NCI-H446 treated with DMSO at 0.1 percent for 48 hours (cell line): ENCODE measurements at regions not wholly inside any gene's neighbourhood (a gene's known extent, or its start where the extent isn't known, plus 50 kb on each side); places are given as distances from the start of the nearest gene placed in this dataset.

Experiments
- DNase-seq: peaks from one replicate; lab custom pipeline; 2025; lab: John Stamatoyannopoulos, UW

GRCh38 chr13:91162589-91162988 is 184.9 kb upstream of the MIR17HG start:
- DNase-seq = no peak

DNA sequence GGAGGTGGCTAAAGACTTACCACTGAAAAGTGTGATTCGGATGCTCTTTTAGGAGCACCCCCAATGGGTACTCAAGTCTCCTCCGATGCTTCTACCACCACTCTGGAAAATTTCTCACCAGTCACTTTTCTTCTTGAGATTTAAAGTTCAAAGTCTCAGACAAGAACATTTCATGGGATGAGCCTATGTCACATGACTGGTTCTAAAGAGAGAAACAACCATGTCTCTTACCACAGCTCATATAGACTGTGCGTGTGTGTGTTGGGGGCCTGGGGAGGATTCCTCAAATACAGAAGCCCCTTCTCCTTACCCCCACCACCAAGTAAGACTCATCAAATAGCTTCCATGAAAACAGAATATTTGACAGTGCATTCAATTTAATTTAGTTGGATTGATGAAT is 181.7 kb upstream of the MIR17HG start:
- DNase-seq = no peak

DNA sequence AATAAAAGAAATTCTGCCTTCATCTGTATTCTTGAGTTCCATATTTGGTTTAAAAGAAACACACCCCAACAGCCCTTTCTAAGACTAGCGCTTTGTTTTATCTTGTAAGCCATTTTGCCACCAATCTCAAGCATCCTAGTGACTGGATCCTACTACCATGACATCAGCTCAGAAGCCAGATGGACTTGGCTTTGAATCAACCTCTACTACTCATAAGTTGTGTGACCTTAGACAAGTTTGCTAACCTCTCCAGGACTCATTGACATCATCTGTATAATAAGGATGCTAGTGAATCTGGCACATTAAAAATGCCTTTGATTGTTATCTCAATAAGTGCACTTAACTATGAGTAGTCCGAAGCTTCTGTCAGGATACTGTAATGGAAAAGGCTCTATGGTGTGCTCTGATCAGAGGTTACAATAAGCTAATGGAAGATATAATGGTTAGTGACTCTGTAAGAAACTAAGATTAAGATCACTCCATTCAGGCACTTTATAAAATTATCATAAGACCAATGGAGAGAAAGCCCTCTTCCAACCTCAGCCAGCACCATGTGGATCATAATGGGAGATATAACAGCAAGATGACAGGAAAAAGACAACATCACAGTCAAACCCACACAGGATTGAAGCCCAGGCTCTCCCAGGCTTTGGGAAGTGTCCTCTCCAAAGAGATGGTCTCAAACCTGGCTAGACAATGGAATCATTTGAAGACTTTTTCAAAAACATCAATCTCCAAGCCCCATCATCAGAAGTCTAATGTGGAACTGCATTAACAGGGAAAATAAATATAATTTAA is 180.6 kb upstream of the MIR17HG start:
- DNase-seq = no peak

GRCh38 chr13:91167706-91168385 is 179.6 kb upstream of the MIR17HG start:
- peak; percentile 82 for DNase-seq

GRCh38 chr13:91168386-91168711 is 179.1 kb upstream of the MIR17HG start:
- DNase-seq = no peak

- DNase-seq = no peak
Measured at GRCh38 chr13:91169321-91170050, 178.0 kb upstream of the MIR17HG start.

DNA sequence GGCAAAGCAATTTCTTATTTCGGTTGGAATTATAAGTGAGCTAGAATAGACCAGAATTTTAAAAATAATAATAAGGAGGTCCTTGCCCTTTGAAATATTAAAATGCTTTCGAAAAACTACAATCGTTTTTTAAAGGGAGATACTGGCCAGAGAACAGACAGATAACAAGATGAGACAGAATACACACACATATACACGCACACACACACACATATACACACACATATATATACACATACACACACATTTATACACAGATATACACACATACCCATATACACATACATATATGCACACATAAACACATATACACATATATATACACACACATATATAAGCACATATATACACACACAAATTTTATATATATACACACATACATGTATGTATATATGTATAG is 175.3 kb upstream of the MIR17HG start:
- DNase-seq = no peak

DNA sequence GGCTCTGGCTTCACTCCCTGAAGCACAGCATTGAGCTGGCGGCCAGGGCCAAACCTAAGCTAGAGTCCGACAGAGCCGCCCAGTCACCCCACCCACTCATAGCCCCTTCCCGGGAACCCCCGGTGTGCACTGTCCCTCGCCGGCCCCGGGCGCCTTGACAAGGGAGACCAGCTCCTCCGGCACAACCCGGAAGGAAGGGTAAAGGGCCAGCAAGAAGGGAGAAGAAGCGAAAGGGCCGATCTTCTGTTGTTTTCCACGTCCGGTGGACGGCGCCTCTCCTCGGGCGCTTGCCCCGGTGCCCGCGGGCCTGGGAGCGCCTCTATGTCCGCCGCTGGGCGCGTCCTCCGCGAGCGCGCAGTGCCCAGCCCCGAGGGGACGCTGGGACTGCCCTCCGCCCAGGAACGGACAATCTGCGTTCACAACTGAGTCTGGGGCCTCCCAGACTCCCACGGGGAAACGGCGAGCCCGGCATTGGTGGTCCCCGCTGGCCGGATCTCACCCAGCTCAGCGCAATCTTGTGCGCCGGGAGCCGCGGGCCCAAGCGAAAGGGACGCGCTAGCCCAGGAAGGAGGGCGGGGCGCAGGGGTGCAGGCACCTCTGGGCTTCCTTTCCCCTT is 172.5 kb upstream of the MIR17HG start:
- DNase-seq = no peak

DNA sequence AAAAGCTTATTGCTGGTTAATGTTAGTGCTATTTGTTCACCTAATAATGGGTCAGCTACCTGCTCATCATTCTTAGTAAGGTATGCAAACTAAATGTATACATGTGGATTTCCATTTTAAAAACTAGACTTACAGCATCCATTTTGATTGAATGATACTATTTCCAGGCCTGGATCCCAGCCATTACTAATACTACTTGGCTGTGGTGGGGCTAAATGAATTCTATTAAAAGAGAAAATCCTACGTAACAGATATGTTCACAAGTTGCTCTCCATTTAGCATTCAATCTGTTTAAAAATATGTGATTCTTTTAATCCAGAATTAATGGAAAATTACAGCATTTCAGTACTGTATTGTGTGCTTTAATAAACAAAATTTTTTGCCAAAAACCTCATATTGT is 169.4 kb upstream of the MIR17HG start:
- DNase-seq = no peak

DNA sequence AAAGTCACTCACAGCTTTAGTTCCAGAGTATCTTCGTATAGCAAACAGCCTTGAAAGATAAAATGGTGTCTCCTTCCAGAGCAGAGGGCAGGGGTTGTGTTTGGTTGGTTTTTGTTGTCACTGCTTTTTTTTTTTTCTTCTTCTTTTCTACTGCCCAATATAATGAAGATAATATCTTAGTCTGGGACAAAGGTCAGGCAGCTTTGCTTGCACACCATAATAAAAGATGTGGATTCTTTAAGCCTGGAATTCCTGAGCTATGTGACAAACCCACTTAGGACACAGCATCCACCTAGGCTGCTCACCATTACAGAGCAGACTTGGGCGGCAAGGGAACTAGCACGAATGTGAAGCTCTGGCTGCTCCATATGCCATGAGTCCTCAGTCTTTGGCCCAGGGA is 165.6 kb upstream of the MIR17HG start:
- DNase-seq = no peak

GRCh38 chr13:91184244-91184926 is 163.1 kb upstream of the MIR17HG start:
- DNase-seq = no peak

DNA sequence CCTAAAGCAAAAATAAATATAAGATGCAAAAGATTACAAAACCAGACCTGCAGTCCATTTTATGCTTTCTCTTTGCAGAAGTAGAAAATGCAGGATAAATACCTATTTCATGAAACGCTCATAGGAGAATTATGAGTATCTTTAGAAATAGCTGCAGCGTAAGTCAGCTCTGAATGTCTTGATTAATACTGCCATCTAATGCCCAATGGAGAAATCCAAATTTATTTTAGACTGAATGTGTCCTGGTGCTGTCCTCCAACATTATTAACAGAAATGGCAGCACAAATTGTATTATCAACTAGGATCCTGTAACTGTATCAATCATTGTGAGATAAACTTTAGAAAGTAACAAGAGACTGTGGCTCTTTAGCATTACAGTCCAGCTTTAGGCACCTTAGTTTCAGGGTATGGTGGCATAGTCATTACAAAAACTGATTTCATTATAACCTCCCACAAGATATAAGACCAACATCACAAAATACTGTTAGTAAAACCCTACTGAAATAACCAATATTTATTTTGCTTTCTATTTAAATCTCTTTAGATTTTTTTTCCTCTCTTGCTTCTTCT is 162.1 kb upstream of the MIR17HG start:
- no peak for DNase-seq

GRCh38 chr13:91187522-91187921 is 160.0 kb upstream of the MIR17HG start:
- no peak for DNase-seq

DNA sequence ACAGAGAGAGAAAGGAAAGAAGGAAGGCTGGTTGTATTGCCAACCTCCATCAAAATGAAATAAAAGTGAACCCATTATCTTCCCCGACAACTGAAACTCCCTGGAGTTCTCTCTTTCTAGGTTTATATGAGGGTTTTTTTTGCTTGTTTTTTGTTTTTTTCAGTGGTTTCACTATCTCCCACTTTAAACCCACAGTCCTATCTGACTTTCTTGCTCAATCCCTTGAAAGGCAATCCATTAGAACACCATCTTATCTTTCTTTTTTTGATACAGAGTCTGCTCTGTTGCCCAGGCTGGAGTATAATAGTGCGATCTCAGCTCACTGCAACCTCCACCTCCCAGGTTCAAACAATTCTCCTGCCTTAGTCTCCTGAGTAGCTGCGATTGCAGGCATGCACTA is 158.0 kb upstream of the MIR17HG start:
- no peak for DNase-seq

- no peak for DNase-seq
Measured at GRCh38 chr13:91193358-91193757, 154.1 kb upstream of the MIR17HG start.

DNA sequence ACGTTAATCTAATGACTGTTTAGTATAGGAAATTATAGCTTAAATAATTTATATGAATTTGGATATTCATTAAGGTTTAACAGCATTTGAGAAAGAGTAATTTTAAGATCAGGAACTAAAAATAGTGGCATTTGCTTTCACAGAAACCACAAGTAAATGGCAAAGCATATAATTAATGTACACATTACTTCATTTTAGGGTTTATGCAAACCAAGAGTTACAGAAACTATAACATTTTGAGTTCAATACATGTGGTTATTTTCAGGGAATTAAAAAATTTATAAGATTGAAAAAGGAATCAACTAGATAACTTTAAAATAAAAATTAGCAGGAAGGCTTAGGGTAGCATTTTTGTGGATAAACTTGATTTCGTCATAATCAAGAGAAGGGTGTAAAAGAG is 151.7 kb upstream of the MIR17HG start:
- DNase-seq = no peak

- DNase-seq = no peak
Measured at GRCh38 chr13:91196958-91197357, 150.5 kb upstream of the MIR17HG start.

GRCh38 chr13:91199866-91200265 is 147.6 kb upstream of the MIR17HG start:
- DNase-seq = no peak

- DNase-seq = no peak
Measured at GRCh38 chr13:91200486-91200885, 147.0 kb upstream of the MIR17HG start.

DNA sequence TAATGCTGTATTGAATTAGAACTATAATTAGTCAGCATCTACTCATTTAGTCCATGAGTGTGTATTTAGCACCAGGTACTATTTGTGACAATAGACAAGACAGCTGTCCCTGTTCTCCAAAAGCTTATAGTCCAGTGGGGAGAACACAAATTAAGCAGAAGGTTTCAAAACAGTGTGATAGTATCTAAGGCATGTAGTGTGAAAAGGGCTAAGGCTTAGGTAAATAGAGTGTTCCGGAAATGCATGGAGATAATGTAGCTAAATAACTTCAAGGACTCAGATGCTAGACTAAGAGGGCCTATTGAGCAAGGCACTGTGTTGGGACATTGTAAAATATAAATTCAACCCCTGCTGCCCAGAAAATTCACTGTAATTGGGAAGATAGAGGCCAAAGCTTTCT is 144.1 kb upstream of the MIR17HG start:
- no peak for DNase-seq

DNA sequence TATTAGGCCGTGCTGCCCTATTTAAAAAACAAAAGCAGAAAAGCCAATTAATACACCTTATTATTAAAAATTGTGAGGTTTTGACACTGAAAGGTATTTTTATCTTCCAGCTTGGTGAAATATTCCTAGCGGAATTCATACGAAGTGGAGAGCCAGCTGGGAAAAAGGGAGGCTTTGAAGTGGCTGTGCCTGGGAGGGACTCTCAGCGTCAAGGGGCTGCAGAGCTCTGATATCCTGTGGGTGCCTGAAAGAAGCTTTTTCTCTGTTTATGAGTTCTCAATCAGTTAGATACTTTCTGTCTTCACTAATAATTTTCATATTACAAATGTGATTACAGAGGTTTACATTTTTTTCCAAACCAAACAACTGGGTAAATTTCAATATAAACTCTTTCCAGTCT is 140.2 kb upstream of the MIR17HG start:
- no peak for DNase-seq

DNA sequence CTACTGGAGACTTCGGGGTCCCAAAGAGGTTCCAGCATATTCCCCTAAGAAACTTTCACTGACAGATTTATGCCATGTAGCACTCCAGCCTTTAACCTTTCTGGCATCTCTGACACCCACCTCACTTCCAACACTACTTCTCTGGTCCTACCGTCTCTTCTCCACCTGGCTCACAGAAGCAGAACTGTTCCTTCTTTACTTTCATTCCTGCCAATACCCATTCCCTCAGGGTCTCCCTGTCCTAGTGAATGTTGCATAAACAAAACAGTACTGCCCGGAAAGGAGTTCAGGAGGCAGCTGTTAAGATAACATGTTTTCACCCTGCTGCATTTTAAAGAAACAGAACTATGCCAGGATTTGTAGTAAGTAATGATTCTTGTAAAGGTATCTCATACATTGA is 136.0 kb upstream of the MIR17HG start:
- no peak for DNase-seq
